ENCODE measurements at regions not wholly inside any gene's neighbourhood (a gene's known extent, or its start where the extent isn't known, plus 50 kb on each side); places are given as distances from the start of the nearest gene placed in this dataset.
A peak's percentile ranks its signal among the peaks of the same experiment; 100 is the strongest.

- Histone ChIP-seq H3K4me3 (no peak overlapping the region), H3K9me3 (peaks cover 0 to 6% (median 0%) of the 10 kb centered on the region in 4 donors), H3K36me3 (no peaks in the 10 kb centered on the region), H3K4me1 (no peaks in the 10 kb centered on the region), H3K27me3 (no peaks in the 10 kb centered on the region), H3K27ac (peak overlapping the region in 1 of 4 donors; percentile 57)
- no peak for TF ChIP-seq POLR2A (IDR thresholded peaks at IDR 0.05)
- no peak for TF ChIP-seq EP300 (IDR thresholded peaks at IDR 0.05)
- TF ChIP-seq, protein P1, sequence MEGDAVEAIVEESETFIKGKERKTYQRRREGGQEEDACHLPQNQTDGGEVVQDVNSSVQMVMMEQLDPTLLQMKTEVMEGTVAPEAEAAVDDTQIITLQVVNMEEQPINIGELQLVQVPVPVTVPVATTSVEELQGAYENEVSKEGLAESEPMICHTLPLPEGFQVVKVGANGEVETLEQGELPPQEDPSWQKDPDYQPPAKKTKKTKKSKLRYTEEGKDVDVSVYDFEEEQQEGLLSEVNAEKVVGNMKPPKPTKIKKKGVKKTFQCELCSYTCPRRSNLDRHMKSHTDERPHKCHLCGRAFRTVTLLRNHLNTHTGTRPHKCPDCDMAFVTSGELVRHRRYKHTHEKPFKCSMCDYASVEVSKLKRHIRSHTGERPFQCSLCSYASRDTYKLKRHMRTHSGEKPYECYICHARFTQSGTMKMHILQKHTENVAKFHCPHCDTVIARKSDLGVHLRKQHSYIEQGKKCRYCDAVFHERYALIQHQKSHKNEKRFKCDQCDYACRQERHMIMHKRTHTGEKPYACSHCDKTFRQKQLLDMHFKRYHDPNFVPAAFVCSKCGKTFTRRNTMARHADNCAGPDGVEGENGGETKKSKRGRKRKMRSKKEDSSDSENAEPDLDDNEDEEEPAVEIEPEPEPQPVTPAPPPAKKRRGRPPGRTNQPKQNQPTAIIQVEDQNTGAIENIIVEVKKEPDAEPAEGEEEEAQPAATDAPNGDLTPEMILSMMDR (IDR thresholded peaks at IDR 0.05), result no peak
- DNase-seq (ENCODE audit: low spot score in 2 of 2), result no peak
- 62 to 71% methylated on average over 6 of the region's 6 CpGs for WGBS, 2 donors
Observed at GRCh38 chr10:62527019-62527827, 153.1 kb downstream of the ZNF365 start.

GRCh38 chr10:62528441-62528840, 154.3 kb downstream of the ZNF365 start:
- Histone ChIP-seq H3K27ac (no peak overlapping the region), H3K9me3 (peaks cover 0 to 6% (median 0%) of the 10 kb centered on the region in 4 donors), H3K36me3 (no peaks in the 10 kb centered on the region), H3K4me1 (no peaks in the 10 kb centered on the region), H3K27me3 (no peaks in the 10 kb centered on the region), H3K4me3 (no peak overlapping the region)
- no peak for DNase-seq (ENCODE audit: low spot score in 2 of 2)
- 65 to 66% methylated on average over 1 of the region's 1 CpG for WGBS, 2 donors
- TF ChIP-seq, protein P1 (IDR thresholded peaks at IDR 0.05), result no peak
- no peak for TF ChIP-seq POLR2A (IDR thresholded peaks at IDR 0.05)
- no peak for TF ChIP-seq EP300 (IDR thresholded peaks at IDR 0.05)

DNA sequence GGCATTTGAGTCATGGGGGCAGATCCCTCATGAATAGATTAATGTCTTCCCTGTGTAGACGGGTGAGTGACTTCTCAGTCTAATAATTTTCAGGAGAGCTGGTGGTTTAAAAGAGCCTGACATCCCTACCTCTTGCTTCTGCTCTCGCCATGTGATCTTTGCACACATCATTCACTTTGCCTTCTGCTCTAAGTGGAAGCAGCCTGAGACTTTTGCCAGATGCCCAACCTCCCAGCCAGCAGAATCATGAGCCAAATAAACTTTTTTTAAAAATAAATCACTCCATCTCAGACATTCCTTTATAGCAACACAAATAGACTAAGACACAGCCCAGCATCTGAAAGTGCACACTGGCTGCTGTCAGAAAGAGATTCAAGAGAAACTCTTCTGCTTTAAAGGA, 155.2 kb downstream of the ZNF365 start:
- WGBS, 2 donors, result 66 to 78% methylated on average over 2 of the region's 2 CpGs
- Histone ChIP-seq H3K36me3 (no peaks in the 10 kb centered on the region), H3K4me1 (no peaks in the 10 kb centered on the region), H3K27ac (no peak overlapping the region), H3K9me3 (peaks cover 0 to 6% (median 0%) of the 10 kb centered on the region in 4 donors), H3K27me3 (no peaks in the 10 kb centered on the region), H3K4me3 (no peak overlapping the region)
- TF ChIP-seq, protein P1 (IDR thresholded peaks at IDR 0.05), result no peak
- no peak for TF ChIP-seq EP300 (IDR thresholded peaks at IDR 0.05)
- no peak for TF ChIP-seq POLR2A (IDR thresholded peaks at IDR 0.05)
- no peak for DNase-seq (ENCODE audit: low spot score in 2 of 2)

GRCh38 chr10:62534031-62534430, 159.9 kb downstream of the ZNF365 start:
- Histone ChIP-seq H3K36me3 (no peaks in the 10 kb centered on the region), H3K27me3 (no peaks in the 10 kb centered on the region), H3K4me3 (no peak overlapping the region), H3K9me3 (no peaks in the 10 kb centered on the region), H3K27ac (no peak overlapping the region), H3K4me1 (no peaks in the 10 kb centered on the region)
- TF ChIP-seq POLR2A (IDR thresholded peaks at IDR 0.05) (no peak), EP300 (IDR thresholded peaks at IDR 0.05) (no peak)
- TF ChIP-seq, protein P1 (IDR thresholded peaks at IDR 0.05), result no peak
- DNase-seq (ENCODE audit: low spot score in 2 of 2), result no peak
- 66 to 79% methylated on average over 2 of the region's 2 CpGs for WGBS, 2 donors

DNA sequence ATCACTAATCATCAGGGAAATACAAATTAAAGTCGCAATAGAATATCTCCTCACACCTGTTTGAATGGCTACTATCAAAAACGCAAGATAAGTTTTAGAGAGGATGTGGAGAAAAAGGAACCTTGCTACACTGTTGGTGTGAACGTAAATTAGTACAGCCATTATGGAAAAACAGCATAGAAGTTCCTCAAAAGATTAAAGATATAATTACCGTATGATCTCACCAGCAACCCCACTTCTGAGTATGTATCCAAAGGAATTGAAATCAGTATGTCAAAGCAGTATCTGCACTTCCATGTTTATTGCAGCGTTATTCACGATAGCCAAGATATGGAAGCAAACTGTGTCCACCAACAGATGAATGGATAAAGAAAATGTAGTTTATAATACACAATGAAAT, 164.4 kb downstream of the ZNF365 start:
- Histone ChIP-seq H3K4me3 (no peak overlapping the region), H3K9me3 (no peaks in the 10 kb centered on the region), H3K36me3 (no peaks in the 10 kb centered on the region), H3K4me1 (no peaks in the 10 kb centered on the region), H3K27ac (no peak overlapping the region), H3K27me3 (no peaks in the 10 kb centered on the region)
- 86 to 92% methylated on average over 6 of the region's 6 CpGs for WGBS, 2 donors
- TF ChIP-seq EP300 (IDR thresholded peaks at IDR 0.05) (no peak), POLR2A (IDR thresholded peaks at IDR 0.05) (no peak)
- TF ChIP-seq, protein P1 (IDR thresholded peaks at IDR 0.05), result no peak
- DNase-seq (ENCODE audit: low spot score in 2 of 2), result no peak

Measured in tibial nerve (tissue), 4 donors.